HEK293 (cell line): ENCODE measurements at regions not wholly inside any gene's neighbourhood (a gene's known extent, or its start where the extent isn't known, plus 50 kb on each side); places are given as distances from the start of the nearest gene placed in this dataset.

Source experiments
- CTCF ChIA-PET: fragments of 350-600 bp; formaldehyde crosslinking; extraction: SDS; loops from one replicate; lab custom pipeline; 2021; ENCODE audit warnings: antibody characterized with exemption; lab: Yijun Ruan, JAX
- POLR2A ChIA-PET: fragments of 300-600 bp; formaldehyde crosslinking; extraction: SDS; loops from one replicate; lab custom pipeline; 2020; ENCODE audit warnings: antibody characterized with exemption, inconsistent platforms; lab: Yijun Ruan, JAX
- H3K27ac ChIP-seq: fragments of 200-500 bp; sonication (Bioruptor generic); 2 replicates; pipeline ENCODE4 v1.5.1; 2014; ENCODE audit warnings: low read depth, low read length, control low read depth, inconsistent platforms; ENCODE audit errors: extremely low read depth
- H3K36me3 ChIP-seq, 2 experiments: fragments of 200-500 bp in 1 of 2; sonication (Bioruptor generic) in 1 of 2; 1 replicate in 1 of 2; 2 replicates in 1 of 2; pipeline ENCODE4 v1.5.1; 2014 to 2017; ENCODE audit warnings: inconsistent platforms in 2 of 2, low read length in 2 of 2; ENCODE audit not compliant: control insufficient read depth in 2 of 2, insufficient read depth in 1 of 2
- H3K4me1 ChIP-seq: fragments of 200-500 bp; sonication (Bioruptor generic); 2 replicates; pipeline ENCODE4 v1.5.1; 2014; ENCODE audit warnings: mild to moderate bottlenecking, low read length, inconsistent platforms; ENCODE audit not compliant: control insufficient read depth, insufficient read depth
- H3K4me3 ChIP-seq: 2 replicates; pipeline ENCODE4 v1.5.1; 2011; ENCODE audit warnings: low read depth, mild to moderate bottlenecking, control low read depth, low read length, moderate library complexity
- H3K9me3 ChIP-seq: fragments of 200-500 bp; sonication (Bioruptor generic); 2 replicates; pipeline ENCODE4 v1.5.1; 2014; ENCODE audit warnings: low read depth, low read length, inconsistent platforms; ENCODE audit not compliant: control insufficient read depth, insufficient read depth
- HOXA7 ChIP-seq: sonication (generic); formaldehyde crosslinking; IDR thresholded peaks from 2 replicates; pipeline ENCODE4 v1.8.1; 2022; ENCODE audit warnings: missing genetic modification reagents, borderline replicate concordance
- KLF7 ChIP-seq: fragments of 450-650 bp; formaldehyde crosslinking; IDR thresholded peaks from 2 replicates; pipeline ENCODE4 v1.5.1; 2016; ENCODE audit warnings: missing biosample characterization, missing genetic modification characterization, borderline replicate concordance
- KLF8 ChIP-seq: fragments of 450-650 bp; formaldehyde crosslinking; IDR thresholded peaks from 2 replicates; pipeline ENCODE4 v1.5.1; 2016; ENCODE audit warnings: missing biosample characterization, missing genetic modification characterization
- REPIN1 ChIP-seq: fragments of 450-650 bp; formaldehyde crosslinking; IDR thresholded peaks from 2 replicates; pipeline ENCODE4 v1.5.1; 2017; ENCODE audit warnings: missing biosample characterization, missing genetic modification characterization, low read depth
- WT1 ChIP-seq: fragments of 450-650 bp; formaldehyde crosslinking; IDR thresholded peaks from 2 replicates; pipeline ENCODE4 v1.5.1; 2016; ENCODE audit warnings: missing biosample characterization, missing genetic modification characterization
- ZBTB17 ChIP-seq: fragments of 450-650 bp; formaldehyde crosslinking; IDR thresholded peaks from 2 replicates; pipeline ENCODE4 v1.5.1; 2016; ENCODE audit warnings: missing biosample characterization, missing genetic modification characterization
- ZBTB20 ChIP-seq: fragments of 450-650 bp; formaldehyde crosslinking; IDR thresholded peaks from 2 replicates; pipeline ENCODE4 v1.5.1; 2016; ENCODE audit warnings: missing biosample characterization, missing genetic modification characterization
- ZNF174 ChIP-seq: fragments of 450-650 bp; formaldehyde crosslinking; IDR thresholded peaks from 2 replicates; pipeline ENCODE4 v1.5.0; 2017; ENCODE audit warnings: missing biosample characterization, mild to moderate bottlenecking, missing genetic modification characterization
- ZNF248 ChIP-seq: fragments of 450-650 bp; formaldehyde crosslinking; IDR thresholded peaks from 2 replicates; pipeline ENCODE4 v1.5.1; 2017; ENCODE audit warnings: missing biosample characterization, missing genetic modification characterization
- ZNF350 ChIP-seq: fragments of 450-650 bp; formaldehyde crosslinking; IDR thresholded peaks from 2 replicates; pipeline ENCODE4 v1.5.0; 2017; ENCODE audit warnings: missing biosample characterization, mild to moderate bottlenecking, missing genetic modification characterization
- ZNF623 ChIP-seq: fragments of 450-650 bp; formaldehyde crosslinking; IDR thresholded peaks from 2 replicates; pipeline ENCODE4 v1.5.1; 2016; ENCODE audit warnings: missing biosample characterization, missing genetic modification characterization
- ZNF707 ChIP-seq: fragments of 450-650 bp; formaldehyde crosslinking; IDR thresholded peaks from 2 replicates; pipeline ENCODE4 v1.5.1; 2016; ENCODE audit warnings: missing biosample characterization, missing genetic modification characterization
- TF ChIP-seq, protein P1 (sequence below): fragments of 450-650 bp; formaldehyde crosslinking; optimal IDR thresholded peaks from 2 replicates; pipeline ENCODE3; 2016; ENCODE audit warnings: missing biosample characterization, mild to moderate bottlenecking, missing genetic modification characterization
- TF ChIP-seq, protein P2 (sequence below): fragments of 450-650 bp; formaldehyde crosslinking; IDR thresholded peaks from 2 replicates; pipeline ENCODE4 v1.5.1; 2016; ENCODE audit warnings: missing biosample characterization, missing genetic modification characterization
- TF ChIP-seq, protein P3 (sequence below): fragments of 450-650 bp; formaldehyde crosslinking; IDR thresholded peaks from 2 replicates; pipeline ENCODE4 v1.5.1; 2016; ENCODE audit warnings: missing biosample characterization, missing genetic modification characterization
- TF ChIP-seq, protein P4 (sequence below): fragments of 450-650 bp; formaldehyde crosslinking; IDR thresholded peaks from 2 replicates; pipeline ENCODE4 v1.5.1; 2016; ENCODE audit warnings: missing biosample characterization, missing genetic modification characterization
- TF ChIP-seq, protein P5 (sequence below): fragments of 450-650 bp; formaldehyde crosslinking; conservative IDR thresholded peaks from 2 replicates; pipeline ENCODE4 v1.5.1; 2016; ENCODE audit warnings: low read depth, missing biosample characterization, missing genetic modification characterization
- TF ChIP-seq, protein P6 (sequence below): fragments of 450-650 bp; formaldehyde crosslinking; IDR thresholded peaks from 2 replicates; pipeline ENCODE4 v1.5.1; 2016; ENCODE audit warnings: missing biosample characterization, missing genetic modification characterization, low read depth
- TF ChIP-seq, protein P7 (sequence below): fragments of 450-650 bp; formaldehyde crosslinking; IDR thresholded peaks from 2 replicates; pipeline ENCODE4 v1.5.1; 2016; ENCODE audit warnings: missing biosample characterization, missing genetic modification characterization
- TF ChIP-seq, protein P8 (sequence below): fragments of 450-650 bp; IDR thresholded peaks from 2 replicates; pipeline ENCODE4 v1.5.1; 2018; ENCODE audit warnings: missing biosample characterization, mild to moderate bottlenecking, missing genetic modification characterization

DNA sequence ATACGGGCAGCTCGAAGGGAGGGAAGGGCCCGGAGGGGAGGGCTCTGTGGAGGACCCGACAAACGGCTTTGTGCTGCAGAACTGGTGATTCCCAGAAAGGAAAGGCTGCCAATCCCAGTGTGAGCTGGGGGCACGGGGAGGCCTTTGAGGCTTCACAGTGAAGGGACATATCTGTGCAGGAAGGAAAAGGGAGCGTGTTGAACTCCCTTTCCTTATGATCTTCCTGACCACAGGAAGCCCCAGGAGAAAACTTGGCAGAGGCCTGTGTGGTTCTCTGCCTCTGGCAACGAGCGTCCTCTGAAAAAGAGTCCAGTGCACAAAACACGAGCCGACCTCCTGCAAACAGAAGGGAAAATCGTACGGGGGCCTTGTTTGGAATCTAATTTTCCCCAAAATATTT lies 683.5 kb upstream of the SALL3 start:
- H3K9me3 ChIP-seq = no peaks in the 10 kb centered on the region
- TF ChIP-seq REPIN1 (tag by site-specific recombination) (no peak), ZBTB17 (tag by site-specific recombination) (no peak), ZNF174 (tag by site-specific recombination) (no peak), ZNF707 (tag by site-specific recombination) (no peak), ZBTB20 (tag by site-specific recombination) (no peak), ZNF248 (tag by site-specific recombination) (no peak), ZNF623 (no peak), ZNF350 (tag by site-specific recombination) (no peak), WT1 (tag by site-specific recombination) (no peak), HOXA7 (no peak), KLF7 (tag by site-specific recombination) (no peak), KLF8 (tag by site-specific recombination) (no peak)
- TF ChIP-seq, protein P1, sequence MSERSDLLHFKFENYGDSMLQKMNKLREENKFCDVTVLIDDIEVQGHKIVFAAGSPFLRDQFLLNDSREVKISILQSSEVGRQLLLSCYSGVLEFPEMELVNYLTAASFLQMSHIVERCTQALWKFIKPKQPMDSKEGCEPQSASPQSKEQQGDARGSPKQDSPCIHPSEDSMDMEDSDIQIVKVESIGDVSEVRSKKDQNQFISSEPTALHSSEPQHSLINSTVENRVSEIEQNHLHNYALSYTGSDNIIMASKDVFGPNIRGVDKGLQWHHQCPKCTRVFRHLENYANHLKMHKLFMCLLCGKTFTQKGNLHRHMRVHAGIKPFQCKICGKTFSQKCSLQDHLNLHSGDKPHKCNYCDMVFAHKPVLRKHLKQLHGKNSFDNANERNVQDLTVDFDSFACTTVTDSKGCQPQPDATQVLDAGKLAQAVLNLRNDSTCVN (tag by site-specific recombination) = no peak
- TF ChIP-seq, protein P2, sequence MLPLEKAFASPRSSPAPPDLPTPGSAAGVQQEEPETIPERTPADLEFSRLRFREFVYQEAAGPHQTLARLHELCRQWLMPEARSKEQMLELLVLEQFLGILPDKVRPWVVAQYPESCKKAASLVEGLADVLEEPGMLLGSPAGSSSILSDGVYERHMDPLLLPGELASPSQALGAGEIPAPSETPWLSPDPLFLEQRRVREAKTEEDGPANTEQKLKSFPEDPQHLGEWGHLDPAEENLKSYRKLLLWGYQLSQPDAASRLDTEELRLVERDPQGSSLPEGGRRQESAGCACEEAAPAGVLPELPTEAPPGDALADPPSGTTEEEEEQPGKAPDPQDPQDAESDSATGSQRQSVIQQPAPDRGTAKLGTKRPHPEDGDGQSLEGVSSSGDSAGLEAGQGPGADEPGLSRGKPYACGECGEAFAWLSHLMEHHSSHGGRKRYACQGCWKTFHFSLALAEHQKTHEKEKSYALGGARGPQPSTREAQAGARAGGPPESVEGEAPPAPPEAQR (tag by site-specific recombination) = no peak
- TF ChIP-seq, protein P3, sequence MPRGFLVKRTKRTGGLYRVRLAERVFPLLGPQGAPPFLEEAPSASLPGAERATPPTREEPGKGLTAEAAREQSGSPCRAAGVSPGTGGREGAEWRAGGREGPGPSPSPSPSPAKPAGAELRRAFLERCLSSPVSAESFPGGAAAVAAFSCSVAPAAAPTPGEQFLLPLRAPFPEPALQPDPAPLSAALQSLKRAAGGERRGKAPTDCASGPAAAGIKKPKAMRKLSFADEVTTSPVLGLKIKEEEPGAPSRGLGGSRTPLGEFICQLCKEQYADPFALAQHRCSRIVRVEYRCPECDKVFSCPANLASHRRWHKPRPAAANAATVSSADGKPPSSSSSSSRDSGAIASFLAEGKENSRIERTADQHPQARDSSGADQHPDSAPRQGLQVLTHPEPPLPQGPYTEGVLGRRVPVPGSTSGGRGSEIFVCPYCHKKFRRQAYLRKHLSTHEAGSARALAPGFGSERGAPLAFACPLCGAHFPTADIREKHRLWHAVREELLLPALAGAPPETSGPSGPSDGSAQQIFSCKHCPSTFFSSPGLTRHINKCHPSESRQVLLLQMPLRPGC (tag by site-specific recombination) = no peak
- TF ChIP-seq, protein P4, sequence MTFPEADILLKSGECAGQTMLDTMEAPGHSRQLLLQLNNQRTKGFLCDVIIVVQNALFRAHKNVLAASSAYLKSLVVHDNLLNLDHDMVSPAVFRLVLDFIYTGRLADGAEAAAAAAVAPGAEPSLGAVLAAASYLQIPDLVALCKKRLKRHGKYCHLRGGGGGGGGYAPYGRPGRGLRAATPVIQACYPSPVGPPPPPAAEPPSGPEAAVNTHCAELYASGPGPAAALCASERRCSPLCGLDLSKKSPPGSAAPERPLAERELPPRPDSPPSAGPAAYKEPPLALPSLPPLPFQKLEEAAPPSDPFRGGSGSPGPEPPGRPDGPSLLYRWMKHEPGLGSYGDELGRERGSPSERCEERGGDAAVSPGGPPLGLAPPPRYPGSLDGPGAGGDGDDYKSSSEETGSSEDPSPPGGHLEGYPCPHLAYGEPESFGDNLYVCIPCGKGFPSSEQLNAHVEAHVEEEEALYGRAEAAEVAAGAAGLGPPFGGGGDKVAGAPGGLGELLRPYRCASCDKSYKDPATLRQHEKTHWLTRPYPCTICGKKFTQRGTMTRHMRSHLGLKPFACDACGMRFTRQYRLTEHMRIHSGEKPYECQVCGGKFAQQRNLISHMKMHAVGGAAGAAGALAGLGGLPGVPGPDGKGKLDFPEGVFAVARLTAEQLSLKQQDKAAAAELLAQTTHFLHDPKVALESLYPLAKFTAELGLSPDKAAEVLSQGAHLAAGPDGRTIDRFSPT = no peak
- TF ChIP-seq, protein P5, sequence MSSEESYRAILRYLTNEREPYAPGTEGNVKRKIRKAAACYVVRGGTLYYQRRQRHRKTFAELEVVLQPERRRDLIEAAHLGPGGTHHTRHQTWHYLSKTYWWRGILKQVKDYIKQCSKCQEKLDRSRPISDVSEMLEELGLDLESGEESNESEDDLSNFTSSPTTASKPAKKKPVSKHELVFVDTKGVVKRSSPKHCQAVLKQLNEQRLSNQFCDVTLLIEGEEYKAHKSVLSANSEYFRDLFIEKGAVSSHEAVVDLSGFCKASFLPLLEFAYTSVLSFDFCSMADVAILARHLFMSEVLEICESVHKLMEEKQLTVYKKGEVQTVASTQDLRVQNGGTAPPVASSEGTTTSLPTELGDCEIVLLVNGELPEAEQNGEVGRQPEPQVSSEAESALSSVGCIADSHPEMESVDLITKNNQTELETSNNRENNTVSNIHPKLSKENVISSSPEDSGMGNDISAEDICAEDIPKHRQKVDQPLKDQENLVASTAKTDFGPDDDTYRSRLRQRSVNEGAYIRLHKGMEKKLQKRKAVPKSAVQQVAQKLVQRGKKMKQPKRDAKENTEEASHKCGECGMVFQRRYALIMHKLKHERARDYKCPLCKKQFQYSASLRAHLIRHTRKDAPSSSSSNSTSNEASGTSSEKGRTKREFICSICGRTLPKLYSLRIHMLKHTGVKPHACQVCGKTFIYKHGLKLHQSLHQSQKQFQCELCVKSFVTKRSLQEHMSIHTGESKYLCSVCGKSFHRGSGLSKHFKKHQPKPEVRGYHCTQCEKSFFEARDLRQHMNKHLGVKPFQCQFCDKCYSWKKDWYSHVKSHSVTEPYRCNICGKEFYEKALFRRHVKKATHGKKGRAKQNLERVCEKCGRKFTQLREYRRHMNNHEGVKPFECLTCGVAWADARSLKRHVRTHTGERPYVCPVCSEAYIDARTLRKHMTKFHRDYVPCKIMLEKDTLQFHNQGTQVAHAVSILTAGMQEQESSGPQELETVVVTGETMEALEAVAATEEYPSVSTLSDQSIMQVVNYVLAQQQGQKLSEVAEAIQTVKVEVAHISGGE (tag by site-specific recombination) = no peak
- TF ChIP-seq, protein P6, sequence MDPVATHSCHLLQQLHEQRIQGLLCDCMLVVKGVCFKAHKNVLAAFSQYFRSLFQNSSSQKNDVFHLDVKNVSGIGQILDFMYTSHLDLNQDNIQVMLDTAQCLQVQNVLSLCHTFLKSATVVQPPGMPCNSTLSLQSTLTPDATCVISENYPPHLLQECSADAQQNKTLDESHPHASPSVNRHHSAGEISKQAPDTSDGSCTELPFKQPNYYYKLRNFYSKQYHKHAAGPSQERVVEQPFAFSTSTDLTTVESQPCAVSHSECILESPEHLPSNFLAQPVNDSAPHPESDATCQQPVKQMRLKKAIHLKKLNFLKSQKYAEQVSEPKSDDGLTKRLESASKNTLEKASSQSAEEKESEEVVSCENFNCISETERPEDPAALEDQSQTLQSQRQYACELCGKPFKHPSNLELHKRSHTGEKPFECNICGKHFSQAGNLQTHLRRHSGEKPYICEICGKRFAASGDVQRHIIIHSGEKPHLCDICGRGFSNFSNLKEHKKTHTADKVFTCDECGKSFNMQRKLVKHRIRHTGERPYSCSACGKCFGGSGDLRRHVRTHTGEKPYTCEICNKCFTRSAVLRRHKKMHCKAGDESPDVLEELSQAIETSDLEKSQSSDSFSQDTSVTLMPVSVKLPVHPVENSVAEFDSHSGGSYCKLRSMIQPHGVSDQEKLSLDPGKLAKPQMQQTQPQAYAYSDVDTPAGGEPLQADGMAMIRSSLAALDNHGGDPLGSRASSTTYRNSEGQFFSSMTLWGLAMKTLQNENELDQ (tag by site-specific recombination) = no peak
- TF ChIP-seq, protein P7, sequence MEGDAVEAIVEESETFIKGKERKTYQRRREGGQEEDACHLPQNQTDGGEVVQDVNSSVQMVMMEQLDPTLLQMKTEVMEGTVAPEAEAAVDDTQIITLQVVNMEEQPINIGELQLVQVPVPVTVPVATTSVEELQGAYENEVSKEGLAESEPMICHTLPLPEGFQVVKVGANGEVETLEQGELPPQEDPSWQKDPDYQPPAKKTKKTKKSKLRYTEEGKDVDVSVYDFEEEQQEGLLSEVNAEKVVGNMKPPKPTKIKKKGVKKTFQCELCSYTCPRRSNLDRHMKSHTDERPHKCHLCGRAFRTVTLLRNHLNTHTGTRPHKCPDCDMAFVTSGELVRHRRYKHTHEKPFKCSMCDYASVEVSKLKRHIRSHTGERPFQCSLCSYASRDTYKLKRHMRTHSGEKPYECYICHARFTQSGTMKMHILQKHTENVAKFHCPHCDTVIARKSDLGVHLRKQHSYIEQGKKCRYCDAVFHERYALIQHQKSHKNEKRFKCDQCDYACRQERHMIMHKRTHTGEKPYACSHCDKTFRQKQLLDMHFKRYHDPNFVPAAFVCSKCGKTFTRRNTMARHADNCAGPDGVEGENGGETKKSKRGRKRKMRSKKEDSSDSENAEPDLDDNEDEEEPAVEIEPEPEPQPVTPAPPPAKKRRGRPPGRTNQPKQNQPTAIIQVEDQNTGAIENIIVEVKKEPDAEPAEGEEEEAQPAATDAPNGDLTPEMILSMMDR (tag by site-specific recombination) = no peak
- TF ChIP-seq, protein P8, sequence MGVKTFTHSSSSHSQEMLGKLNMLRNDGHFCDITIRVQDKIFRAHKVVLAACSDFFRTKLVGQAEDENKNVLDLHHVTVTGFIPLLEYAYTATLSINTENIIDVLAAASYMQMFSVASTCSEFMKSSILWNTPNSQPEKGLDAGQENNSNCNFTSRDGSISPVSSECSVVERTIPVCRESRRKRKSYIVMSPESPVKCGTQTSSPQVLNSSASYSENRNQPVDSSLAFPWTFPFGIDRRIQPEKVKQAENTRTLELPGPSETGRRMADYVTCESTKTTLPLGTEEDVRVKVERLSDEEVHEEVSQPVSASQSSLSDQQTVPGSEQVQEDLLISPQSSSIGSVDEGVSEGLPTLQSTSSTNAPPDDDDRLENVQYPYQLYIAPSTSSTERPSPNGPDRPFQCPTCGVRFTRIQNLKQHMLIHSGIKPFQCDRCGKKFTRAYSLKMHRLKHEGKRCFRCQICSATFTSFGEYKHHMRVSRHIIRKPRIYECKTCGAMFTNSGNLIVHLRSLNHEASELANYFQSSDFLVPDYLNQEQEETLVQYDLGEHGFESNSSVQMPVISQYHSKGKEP = no peak
- POLR2A ChIA-PET = no interaction called here
- no peak overlapping the region for H3K27ac ChIP-seq
- CTCF ChIA-PET = no interaction called here
- no peaks in the 10 kb centered on the region for H3K36me3 ChIP-seq
- no peaks in the 10 kb centered on the region for H3K4me1 ChIP-seq
- H3K4me3 ChIP-seq = no peak overlapping the region
